ENCODE measurements at regions not wholly inside any gene's neighbourhood (a gene's known extent, or its start where the extent isn't known, plus 50 kb on each side); places are given as distances from the start of the nearest gene placed in this dataset.

- H3K9me3 ChIP-seq (ENCODE audit: control insufficient read depth in 3 of 3, low read length in 3 of 3) = no peaks in the 10 kb centered on the region
- H3K4me3 ChIP-seq (ENCODE audit: low read length in 3 of 3) = no peak overlapping the region
- peaks cover 0 to 2% (median 0%) of the 10 kb centered on the region in 3 donors for H3K27me3 ChIP-seq (ENCODE audit: control insufficient read depth in 3 of 3, insufficient read depth in 3 of 3, low read length in 3 of 3)
- H3K36me3 ChIP-seq (ENCODE audit: control insufficient read depth in 3 of 3, insufficient read depth in 3 of 3, low read length in 3 of 3) = no peaks in the 10 kb centered on the region
- H3K4me1 ChIP-seq (ENCODE audit: control insufficient read depth in 3 of 3, insufficient read depth in 3 of 3, low read length in 3 of 3) = no peaks in the 10 kb centered on the region
- no peak overlapping the region for H3K9ac ChIP-seq (ENCODE audit: low read depth in 1 of 3, low read length in 3 of 3)
- no peak overlapping the region for H3K27ac ChIP-seq (ENCODE audit: low read depth, low read length)
Measured at GRCh38 chr14:97287956-97288355, 490.8 kb downstream of the VRK1 start.

- no peaks in the 10 kb centered on the region for H3K27me3 ChIP-seq (ENCODE audit: control insufficient read depth in 3 of 3, insufficient read depth in 3 of 3, low read length in 3 of 3)
- no peaks in the 10 kb centered on the region for H3K9me3 ChIP-seq (ENCODE audit: control insufficient read depth in 3 of 3, low read length in 3 of 3)
- no peaks in the 10 kb centered on the region for H3K36me3 ChIP-seq (ENCODE audit: control insufficient read depth in 3 of 3, insufficient read depth in 3 of 3, low read length in 3 of 3)
- H3K9ac ChIP-seq (ENCODE audit: low read depth in 1 of 3, low read length in 3 of 3) = no peak overlapping the region
- no peak overlapping the region for H3K4me3 ChIP-seq (ENCODE audit: low read length in 3 of 3)
- H3K4me1 ChIP-seq (ENCODE audit: control insufficient read depth in 3 of 3, insufficient read depth in 3 of 3, low read length in 3 of 3) = no peaks in the 10 kb centered on the region
- no peak overlapping the region for H3K27ac ChIP-seq (ENCODE audit: low read depth, low read length)
Measured at GRCh38 chr14:97290065-97290464, 492.9 kb downstream of the VRK1 start.

- no peak overlapping the region for H3K9ac ChIP-seq (ENCODE audit: low read depth in 1 of 3, low read length in 3 of 3)
- no peaks in the 10 kb centered on the region for H3K36me3 ChIP-seq (ENCODE audit: control insufficient read depth in 3 of 3, insufficient read depth in 3 of 3, low read length in 3 of 3)
- no peaks in the 10 kb centered on the region for H3K9me3 ChIP-seq (ENCODE audit: control insufficient read depth in 3 of 3, low read length in 3 of 3)
- H3K27ac ChIP-seq (ENCODE audit: low read depth, low read length) = no peak overlapping the region
- H3K27me3 ChIP-seq (ENCODE audit: control insufficient read depth in 3 of 3, insufficient read depth in 3 of 3, low read length in 3 of 3) = no peaks in the 10 kb centered on the region
- H3K4me1 ChIP-seq (ENCODE audit: control insufficient read depth in 3 of 3, insufficient read depth in 3 of 3, low read length in 3 of 3) = no peaks in the 10 kb centered on the region
- H3K4me3 ChIP-seq (ENCODE audit: low read length in 3 of 3) = no peak overlapping the region
Measured at GRCh38 chr14:97290977-97291376, 493.8 kb downstream of the VRK1 start.

- Histone ChIP-seq H3K9me3 (ENCODE audit: control insufficient read depth in 3 of 3, low read length in 3 of 3) (no peaks in the 10 kb centered on the region), H3K4me3 (ENCODE audit: low read length in 3 of 3) (no peak overlapping the region), H3K36me3 (ENCODE audit: control insufficient read depth in 3 of 3, insufficient read depth in 3 of 3, low read length in 3 of 3) (no peaks in the 10 kb centered on the region), H3K27ac (ENCODE audit: low read depth, low read length) (no peak overlapping the region), H3K4me1 (ENCODE audit: control insufficient read depth in 3 of 3, insufficient read depth in 3 of 3, low read length in 3 of 3) (no peaks in the 10 kb centered on the region), H3K27me3 (ENCODE audit: control insufficient read depth in 3 of 3, insufficient read depth in 3 of 3, low read length in 3 of 3) (no peaks in the 10 kb centered on the region), H3K9ac (ENCODE audit: low read depth in 1 of 3, low read length in 3 of 3) (no peak overlapping the region)
Measured at GRCh38 chr14:97293659-97294058, 496.5 kb downstream of the VRK1 start.

DNA sequence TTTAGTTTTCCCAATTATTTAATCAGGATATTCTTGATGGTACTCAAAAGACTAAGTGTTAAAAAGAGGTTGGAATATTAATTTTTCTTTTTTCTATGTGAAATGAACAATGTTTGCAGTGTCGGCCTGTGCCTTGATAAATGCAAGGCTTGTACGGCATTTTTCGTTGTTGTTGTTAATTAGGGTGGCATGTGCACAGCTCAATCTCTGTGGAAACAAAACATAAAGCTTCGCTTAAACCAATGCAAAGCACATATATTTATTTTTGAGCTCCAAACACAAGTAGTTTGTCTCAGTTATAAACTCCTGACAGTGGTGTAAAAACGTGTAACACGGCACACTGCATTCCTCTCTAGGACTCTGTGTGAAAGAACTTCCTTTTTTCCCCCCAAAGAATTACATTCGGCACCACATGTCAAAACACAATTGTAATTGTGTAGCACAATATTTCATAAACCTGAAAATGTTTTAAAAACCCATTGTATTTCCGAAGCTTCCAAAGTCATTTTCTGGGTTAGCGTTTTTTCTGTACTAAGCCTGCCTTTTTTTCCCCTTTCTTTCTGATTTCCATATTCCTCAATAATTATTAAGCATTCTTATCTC is 498.0 kb downstream of the VRK1 start:
- Histone ChIP-seq H3K9me3 (ENCODE audit: control insufficient read depth in 3 of 3, low read length in 3 of 3) (no peaks in the 10 kb centered on the region), H3K9ac (ENCODE audit: low read depth in 1 of 3, low read length in 3 of 3) (no peak overlapping the region), H3K36me3 (ENCODE audit: control insufficient read depth in 3 of 3, insufficient read depth in 3 of 3, low read length in 3 of 3) (no peaks in the 10 kb centered on the region), H3K27me3 (ENCODE audit: control insufficient read depth in 3 of 3, insufficient read depth in 3 of 3, low read length in 3 of 3) (peaks cover 0 to 5% (median 0%) of the 10 kb centered on the region in 3 donors), H3K4me3 (ENCODE audit: low read length in 3 of 3) (no peak overlapping the region), H3K27ac (ENCODE audit: low read depth, low read length) (no peak overlapping the region), H3K4me1 (ENCODE audit: control insufficient read depth in 3 of 3, insufficient read depth in 3 of 3, low read length in 3 of 3) (no peaks in the 10 kb centered on the region)

GRCh38 chr14:97296176-97296575 is 499.0 kb downstream of the VRK1 start:
- peaks cover 0 to 5% (median 0%) of the 10 kb centered on the region in 3 donors for H3K27me3 ChIP-seq (ENCODE audit: control insufficient read depth in 3 of 3, insufficient read depth in 3 of 3, low read length in 3 of 3)
- no peak overlapping the region for H3K27ac ChIP-seq (ENCODE audit: low read depth, low read length)
- H3K9me3 ChIP-seq (ENCODE audit: control insufficient read depth in 3 of 3, low read length in 3 of 3) = no peaks in the 10 kb centered on the region
- H3K36me3 ChIP-seq (ENCODE audit: control insufficient read depth in 3 of 3, insufficient read depth in 3 of 3, low read length in 3 of 3) = no peaks in the 10 kb centered on the region
- H3K4me1 ChIP-seq (ENCODE audit: control insufficient read depth in 3 of 3, insufficient read depth in 3 of 3, low read length in 3 of 3) = no peaks in the 10 kb centered on the region
- H3K9ac ChIP-seq (ENCODE audit: low read depth in 1 of 3, low read length in 3 of 3) = no peak overlapping the region
- no peak overlapping the region for H3K4me3 ChIP-seq (ENCODE audit: low read length in 3 of 3)

DNA sequence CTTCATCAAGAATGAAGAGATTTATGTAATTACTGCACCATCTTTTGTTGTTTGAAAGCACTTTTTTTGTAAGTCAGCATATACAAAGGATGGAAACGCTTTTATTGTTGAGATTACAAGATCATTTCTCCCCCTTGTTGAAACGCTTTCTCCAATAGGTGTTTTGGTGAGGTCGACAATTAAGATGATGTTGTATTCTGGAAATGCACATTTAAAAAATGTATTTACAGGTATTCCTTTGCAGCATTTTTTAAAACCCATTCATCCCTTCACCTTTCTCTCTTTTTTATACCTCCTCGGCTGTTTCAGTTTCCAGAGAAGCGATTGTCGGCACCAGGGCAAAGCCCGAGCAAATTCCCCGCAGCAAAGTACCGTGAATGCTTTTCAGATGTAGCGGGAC is 499.9 kb downstream of the VRK1 start:
- Histone ChIP-seq H3K27ac (ENCODE audit: low read depth, low read length) (no peak overlapping the region), H3K9ac (ENCODE audit: low read depth in 1 of 3, low read length in 3 of 3) (no peak overlapping the region), H3K4me1 (ENCODE audit: control insufficient read depth in 3 of 3, insufficient read depth in 3 of 3, low read length in 3 of 3) (no peaks in the 10 kb centered on the region), H3K9me3 (ENCODE audit: control insufficient read depth in 3 of 3, low read length in 3 of 3) (no peaks in the 10 kb centered on the region), H3K27me3 (ENCODE audit: control insufficient read depth in 3 of 3, insufficient read depth in 3 of 3, low read length in 3 of 3) (peaks cover 0 to 5% (median 0%) of the 10 kb centered on the region in 3 donors), H3K4me3 (ENCODE audit: low read length in 3 of 3) (no peak overlapping the region), H3K36me3 (ENCODE audit: control insufficient read depth in 3 of 3, insufficient read depth in 3 of 3, low read length in 3 of 3) (no peaks in the 10 kb centered on the region)

DNA sequence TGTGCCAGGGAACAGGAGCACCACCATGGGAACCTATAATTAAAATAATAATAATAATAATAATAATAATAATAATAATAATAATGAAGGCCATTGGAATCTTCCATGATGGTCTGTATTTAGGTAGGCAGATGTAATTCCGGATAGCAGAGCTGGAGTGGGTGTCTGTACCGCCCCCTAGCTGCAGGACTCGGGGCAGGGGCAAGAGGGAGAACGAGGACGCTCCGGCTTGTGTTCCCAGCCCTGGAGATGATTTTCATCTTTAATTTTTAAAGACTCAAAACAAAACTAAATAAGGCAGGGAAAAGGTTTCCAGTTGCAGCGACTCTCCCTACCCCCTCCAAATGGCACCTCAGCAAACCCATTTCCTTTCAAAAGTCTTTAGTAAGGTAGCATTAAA is 501.1 kb downstream of the VRK1 start:
- Histone ChIP-seq H3K27me3 (ENCODE audit: control insufficient read depth in 3 of 3, insufficient read depth in 3 of 3, low read length in 3 of 3) (peaks cover 0 to 5% (median 0%) of the 10 kb centered on the region in 3 donors), H3K9ac (ENCODE audit: low read depth in 1 of 3, low read length in 3 of 3) (no peak overlapping the region), H3K9me3 (ENCODE audit: control insufficient read depth in 3 of 3, low read length in 3 of 3) (no peaks in the 10 kb centered on the region), H3K4me3 (ENCODE audit: low read length in 3 of 3) (no peak overlapping the region), H3K4me1 (ENCODE audit: control insufficient read depth in 3 of 3, insufficient read depth in 3 of 3, low read length in 3 of 3) (no peaks in the 10 kb centered on the region), H3K36me3 (ENCODE audit: control insufficient read depth in 3 of 3, insufficient read depth in 3 of 3, low read length in 3 of 3) (no peaks in the 10 kb centered on the region), H3K27ac (ENCODE audit: low read depth, low read length) (no peak overlapping the region)

DNA sequence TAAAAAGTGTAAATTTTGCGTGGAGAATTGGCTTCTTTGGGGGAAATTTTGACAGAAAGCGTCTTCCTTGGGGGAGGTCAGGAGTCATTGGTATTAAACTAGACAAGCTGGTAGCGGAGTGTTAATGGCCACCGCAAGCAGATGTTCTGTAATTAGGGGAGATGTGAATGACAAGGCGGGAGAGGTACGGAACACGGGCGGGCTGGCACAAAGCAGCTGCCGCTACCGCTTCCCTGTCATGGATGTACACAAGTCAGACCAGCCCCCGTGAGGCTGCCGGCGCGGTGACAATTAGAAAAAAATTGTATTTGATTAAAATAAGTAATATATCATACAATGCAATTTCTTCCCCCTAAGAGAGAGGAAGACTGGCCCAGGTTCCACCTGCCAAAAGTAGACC is 501.6 kb downstream of the VRK1 start:
- H3K4me3 ChIP-seq (ENCODE audit: low read length in 3 of 3) = no peak overlapping the region
- no peaks in the 10 kb centered on the region for H3K36me3 ChIP-seq (ENCODE audit: control insufficient read depth in 3 of 3, insufficient read depth in 3 of 3, low read length in 3 of 3)
- H3K9me3 ChIP-seq (ENCODE audit: control insufficient read depth in 3 of 3, low read length in 3 of 3) = no peaks in the 10 kb centered on the region
- H3K4me1 ChIP-seq (ENCODE audit: control insufficient read depth in 3 of 3, insufficient read depth in 3 of 3, low read length in 3 of 3) = no peaks in the 10 kb centered on the region
- H3K27ac ChIP-seq (ENCODE audit: low read depth, low read length) = no peak overlapping the region
- no peak overlapping the region for H3K9ac ChIP-seq (ENCODE audit: low read depth in 1 of 3, low read length in 3 of 3)
- peaks cover 0 to 5% (median 0%) of the 10 kb centered on the region in 3 donors for H3K27me3 ChIP-seq (ENCODE audit: control insufficient read depth in 3 of 3, insufficient read depth in 3 of 3, low read length in 3 of 3)

GRCh38 chr14:97299661-97300060 is 502.5 kb downstream of the VRK1 start:
- Histone ChIP-seq H3K9ac (ENCODE audit: low read depth in 1 of 3, low read length in 3 of 3) (no peak overlapping the region), H3K27me3 (ENCODE audit: control insufficient read depth in 3 of 3, insufficient read depth in 3 of 3, low read length in 3 of 3) (peaks cover 0 to 5% (median 0%) of the 10 kb centered on the region in 3 donors), H3K4me1 (ENCODE audit: control insufficient read depth in 3 of 3, insufficient read depth in 3 of 3, low read length in 3 of 3) (no peaks in the 10 kb centered on the region), H3K36me3 (ENCODE audit: control insufficient read depth in 3 of 3, insufficient read depth in 3 of 3, low read length in 3 of 3) (no peaks in the 10 kb centered on the region), H3K27ac (ENCODE audit: low read depth, low read length) (no peak overlapping the region), H3K9me3 (ENCODE audit: control insufficient read depth in 3 of 3, low read length in 3 of 3) (no peaks in the 10 kb centered on the region), H3K4me3 (ENCODE audit: low read length in 3 of 3) (no peak overlapping the region)

Data from skeletal muscle tissue (tissue), 3 donors.